ENCODE measurements at regions not wholly inside any gene's neighbourhood (a gene's known extent, or its start where the extent isn't known, plus 50 kb on each side); places are given as distances from the start of the nearest gene placed in this dataset.

DNA sequence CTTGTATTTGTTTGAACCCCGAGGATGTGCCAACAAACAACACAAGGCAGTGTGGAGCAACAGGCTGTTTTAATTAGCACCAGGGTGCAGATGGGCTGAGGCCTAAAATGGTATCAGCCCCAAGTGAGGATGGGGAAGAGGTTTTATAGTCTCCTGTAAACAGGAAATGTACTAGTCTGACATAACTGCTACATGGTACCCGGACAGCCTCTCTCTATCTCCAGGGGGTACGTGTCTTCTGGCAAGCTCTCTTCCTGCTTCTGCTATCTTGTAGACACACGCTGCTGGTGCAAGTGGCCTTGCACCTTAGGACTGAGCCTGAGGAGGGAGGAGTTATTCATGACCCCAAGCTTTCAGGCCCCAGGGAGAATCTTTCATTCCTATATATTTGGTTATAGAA is 2451.0 kb downstream of the TP53TG3F start:
- TF ChIP-seq, protein P1, sequence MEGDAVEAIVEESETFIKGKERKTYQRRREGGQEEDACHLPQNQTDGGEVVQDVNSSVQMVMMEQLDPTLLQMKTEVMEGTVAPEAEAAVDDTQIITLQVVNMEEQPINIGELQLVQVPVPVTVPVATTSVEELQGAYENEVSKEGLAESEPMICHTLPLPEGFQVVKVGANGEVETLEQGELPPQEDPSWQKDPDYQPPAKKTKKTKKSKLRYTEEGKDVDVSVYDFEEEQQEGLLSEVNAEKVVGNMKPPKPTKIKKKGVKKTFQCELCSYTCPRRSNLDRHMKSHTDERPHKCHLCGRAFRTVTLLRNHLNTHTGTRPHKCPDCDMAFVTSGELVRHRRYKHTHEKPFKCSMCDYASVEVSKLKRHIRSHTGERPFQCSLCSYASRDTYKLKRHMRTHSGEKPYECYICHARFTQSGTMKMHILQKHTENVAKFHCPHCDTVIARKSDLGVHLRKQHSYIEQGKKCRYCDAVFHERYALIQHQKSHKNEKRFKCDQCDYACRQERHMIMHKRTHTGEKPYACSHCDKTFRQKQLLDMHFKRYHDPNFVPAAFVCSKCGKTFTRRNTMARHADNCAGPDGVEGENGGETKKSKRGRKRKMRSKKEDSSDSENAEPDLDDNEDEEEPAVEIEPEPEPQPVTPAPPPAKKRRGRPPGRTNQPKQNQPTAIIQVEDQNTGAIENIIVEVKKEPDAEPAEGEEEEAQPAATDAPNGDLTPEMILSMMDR (IDR thresholded peaks at IDR 0.05): no peak
- TF ChIP-seq POLR2A (IDR thresholded peaks at IDR 0.05): no peak

Data from adrenal gland (tissue), 5 donors.